Suprapubic skin (tissue), 4 donors: ENCODE measurements at regions not wholly inside any gene's neighbourhood (a gene's known extent, or its start where the extent isn't known, plus 50 kb on each side); places are given as distances from the start of the nearest gene placed in this dataset.
"Not testable (repeated sequence)": the region's sequence is repeated elsewhere in the genome, so short reads cannot be mapped to it uniquely, and the experiment has no call there.

Experiments
- DNase-seq, 2 donors: peaks; one replicate each; pipeline ENCODE4 v3.0.0-alpha.2; 2019; ENCODE audit warnings: low spot score in 2 of 2
- H3K27ac ChIP-seq: fragments of 200-600 bp; sonication (generic); one replicate; pipeline ENCODE4 v1.5.1; 2019
- H3K27me3 ChIP-seq: fragments of 200-600 bp; sonication (generic); one replicate; pipeline ENCODE4 v1.5.1; 2019
- H3K36me3 ChIP-seq: fragments of 200-600 bp; sonication (generic); one replicate; pipeline ENCODE4 v1.5.1; 2019
- H3K4me1 ChIP-seq: fragments of 200-600 bp; sonication (generic); one replicate; pipeline ENCODE4 v1.5.1; 2019
- H3K4me3 ChIP-seq: fragments of 200-600 bp; sonication (generic); one replicate; pipeline ENCODE4 v1.5.1; 2019; ENCODE audit warnings: mild to moderate bottlenecking
- H3K9me3 ChIP-seq: fragments of 200-600 bp; sonication (generic); one replicate; pipeline ENCODE4 v1.5.1; 2019
- EP300 ChIP-seq: sonication (generic); formaldehyde crosslinking; IDR thresholded peaks from one replicate; pipeline ENCODE4 v1.6.1; 2017; ENCODE audit warnings: antibody characterized with exemption
- POLR2A ChIP-seq, 2 donors: fragments of 450-650 bp; IDR thresholded peaks; one replicate each; pipeline ENCODE4 v1.6.1; 2017; ENCODE audit warnings: antibody characterized with exemption in 2 of 2, mild to moderate bottlenecking in 2 of 2, moderate library complexity in 2 of 2
- POLR2AphosphoS5 ChIP-seq, 3 donors: sonication (generic); formaldehyde crosslinking; IDR thresholded peaks; one replicate each; pipeline ENCODE4 v1.6.1; 2017; ENCODE audit warnings: antibody characterized with exemption in 3 of 3
- WGBS: methylation state at CpG from one replicate; pipeline ENCODE4 v1.1.5; 2018; 5-methylcytosine and 5-hydroxymethylcytosine counted together
- TF ChIP-seq, protein P1 (sequence below), 2 donors: fragments of 200-600 bp in 1 of 2; fragments of 450-650 bp in 1 of 2; sonication (generic) in 1 of 2; IDR thresholded peaks; one replicate each; pipeline ENCODE4 v1.5.1; 2016 to 2019; ENCODE audit warnings: antibody characterized with exemption in 2 of 2, mild to moderate bottlenecking in 1 of 2, moderate library complexity in 1 of 2

DNA sequence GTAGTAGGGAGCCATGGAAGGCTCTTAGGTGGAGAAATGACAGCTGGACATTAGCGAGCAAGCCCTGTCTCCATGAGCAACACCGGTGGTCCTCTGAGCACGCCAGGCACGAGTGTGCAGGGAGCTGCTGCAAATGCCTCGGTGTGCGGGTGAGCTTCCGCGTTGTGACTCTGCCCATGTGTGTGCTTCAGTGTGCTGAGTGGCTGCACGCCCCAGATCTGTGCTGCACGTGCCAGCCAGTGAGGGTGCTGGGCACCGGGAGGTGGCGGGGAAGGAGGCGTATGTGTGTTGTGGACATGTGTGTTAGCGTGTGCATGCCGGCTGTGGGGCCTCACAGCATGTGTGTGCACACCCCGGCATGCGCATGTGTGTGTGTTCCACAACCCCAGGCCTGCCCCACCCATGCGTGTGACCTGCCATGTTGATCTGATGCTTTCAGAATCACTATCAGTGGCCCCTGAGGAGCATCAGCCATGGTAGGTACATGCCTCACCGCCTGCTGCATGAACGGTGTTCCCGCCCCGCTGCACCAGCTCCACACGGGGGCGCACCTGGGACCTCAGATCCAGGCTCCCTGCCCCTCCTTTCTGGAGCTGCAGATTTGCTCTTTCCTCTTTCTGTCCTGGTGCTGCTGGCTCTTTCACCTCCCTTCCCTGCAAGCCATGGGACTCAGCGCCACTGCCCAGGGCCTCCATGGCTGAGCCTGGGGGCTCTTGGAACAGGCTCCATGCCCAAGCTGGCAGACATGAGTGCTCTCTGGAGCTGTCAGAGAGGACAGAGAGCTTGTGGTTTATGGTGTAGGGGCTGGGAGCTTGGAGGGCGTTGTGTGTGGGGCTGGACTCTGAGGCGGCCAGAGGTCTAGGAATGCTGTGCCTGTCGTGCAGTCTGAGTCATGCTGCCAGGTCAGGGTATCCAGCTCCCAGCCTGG, 169.4 kb downstream of the TBC1D2B start:
- H3K4me3 ChIP-seq: no peak overlapping the region

DNA sequence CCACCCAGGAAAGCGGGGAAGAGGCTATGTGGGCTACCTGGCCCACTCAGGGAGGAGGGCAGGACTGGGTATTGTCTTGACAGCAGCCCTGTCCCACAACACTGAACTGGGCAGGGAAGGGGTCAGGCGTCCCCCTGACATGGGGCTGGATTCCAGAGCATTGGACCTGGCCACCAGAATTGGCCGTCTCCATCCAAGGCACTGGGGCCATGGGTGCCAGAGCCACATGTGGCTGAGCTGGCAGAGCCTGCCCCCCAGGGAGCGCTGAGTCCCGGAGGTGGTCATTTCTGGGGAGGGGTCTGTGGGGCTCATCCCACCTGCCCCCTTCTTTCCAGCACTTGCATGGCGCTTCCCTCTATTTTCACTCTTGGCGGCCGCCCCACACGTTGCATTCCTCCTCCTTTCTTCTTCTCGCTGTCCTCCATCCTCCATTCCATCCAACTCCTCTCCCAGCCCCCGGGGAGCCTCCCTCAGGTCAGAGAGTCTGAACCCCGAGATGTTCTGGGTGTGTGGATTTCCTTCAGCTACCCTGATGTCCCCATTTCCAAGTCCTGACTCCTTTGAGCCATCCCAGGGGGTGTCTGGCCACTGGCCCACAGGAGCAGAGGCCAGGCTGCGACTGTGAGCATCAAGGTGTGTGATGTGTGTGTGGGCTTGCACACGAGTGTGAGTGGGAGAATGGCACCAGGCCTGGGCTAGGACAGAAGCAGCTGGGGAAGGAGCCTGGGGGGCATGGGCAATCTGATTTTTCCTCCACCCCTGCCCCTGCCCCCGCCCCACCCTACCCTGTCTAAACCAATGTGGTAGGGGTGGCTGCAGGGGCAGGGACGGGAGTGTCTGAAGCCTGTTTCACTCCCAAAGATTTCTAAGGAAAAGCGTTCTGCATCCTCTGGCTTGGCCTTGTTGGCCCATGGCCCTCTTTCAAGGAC, 171.2 kb downstream of the TBC1D2B start:
- peaks cover 18% of the 10 kb centered on the region for H3K4me1 ChIP-seq
- WGBS: 81% methylated on average over 11 of the region's 17 CpGs

More for the DNA sequence above, 169.4 kb downstream of the TBC1D2B start:
- H3K4me1 ChIP-seq: peaks cover 18% of the 10 kb centered on the region
- 49% methylated on average over 22 of the region's 28 CpGs for WGBS
- H3K36me3 ChIP-seq: no peaks in the 10 kb centered on the region
- no peak overlapping the region for H3K27ac ChIP-seq
- H3K27me3 ChIP-seq: no peaks in the 10 kb centered on the region
- DNase-seq: peak; percentile 54 to 72
- TF ChIP-seq POLR2A (IDR thresholded peaks at IDR 0.05): no peak
- TF ChIP-seq, protein P1, sequence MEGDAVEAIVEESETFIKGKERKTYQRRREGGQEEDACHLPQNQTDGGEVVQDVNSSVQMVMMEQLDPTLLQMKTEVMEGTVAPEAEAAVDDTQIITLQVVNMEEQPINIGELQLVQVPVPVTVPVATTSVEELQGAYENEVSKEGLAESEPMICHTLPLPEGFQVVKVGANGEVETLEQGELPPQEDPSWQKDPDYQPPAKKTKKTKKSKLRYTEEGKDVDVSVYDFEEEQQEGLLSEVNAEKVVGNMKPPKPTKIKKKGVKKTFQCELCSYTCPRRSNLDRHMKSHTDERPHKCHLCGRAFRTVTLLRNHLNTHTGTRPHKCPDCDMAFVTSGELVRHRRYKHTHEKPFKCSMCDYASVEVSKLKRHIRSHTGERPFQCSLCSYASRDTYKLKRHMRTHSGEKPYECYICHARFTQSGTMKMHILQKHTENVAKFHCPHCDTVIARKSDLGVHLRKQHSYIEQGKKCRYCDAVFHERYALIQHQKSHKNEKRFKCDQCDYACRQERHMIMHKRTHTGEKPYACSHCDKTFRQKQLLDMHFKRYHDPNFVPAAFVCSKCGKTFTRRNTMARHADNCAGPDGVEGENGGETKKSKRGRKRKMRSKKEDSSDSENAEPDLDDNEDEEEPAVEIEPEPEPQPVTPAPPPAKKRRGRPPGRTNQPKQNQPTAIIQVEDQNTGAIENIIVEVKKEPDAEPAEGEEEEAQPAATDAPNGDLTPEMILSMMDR (IDR thresholded peaks at IDR 0.05): peak in 1 of 2 donors; percentile 63
- no peaks in the 10 kb centered on the region for H3K9me3 ChIP-seq

DNA sequence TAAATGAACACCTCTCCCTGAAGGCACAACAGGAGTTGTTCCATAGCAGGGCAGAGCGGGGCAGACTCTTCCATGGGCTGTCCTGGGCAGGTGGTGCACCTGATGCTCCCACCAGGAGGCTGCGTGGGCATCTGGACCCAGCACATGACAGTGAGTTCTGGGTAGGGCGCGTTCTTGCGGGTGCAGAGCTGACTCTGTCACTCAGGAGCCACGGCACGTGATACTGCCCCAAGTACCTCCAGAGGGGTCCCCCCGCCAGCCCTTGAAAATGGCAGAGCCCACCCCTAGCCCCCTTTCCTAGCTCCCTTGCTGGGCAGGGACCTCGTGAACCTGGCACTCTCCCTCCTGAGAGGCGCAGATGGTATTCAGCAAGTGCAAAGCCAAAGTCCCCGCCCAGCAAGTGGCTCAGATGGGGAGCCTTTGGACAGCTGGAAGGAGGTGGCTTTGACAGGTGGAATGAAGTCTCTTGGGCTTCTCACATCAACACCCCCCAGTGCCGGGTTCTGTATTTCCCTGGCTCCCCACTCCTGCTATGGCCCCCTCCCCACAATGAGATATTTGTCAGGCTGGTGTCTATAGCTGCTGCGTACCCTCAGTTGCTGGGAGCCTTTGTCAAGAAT, 172.1 kb downstream of the TBC1D2B start:
- peak; percentile 51 to 69 for DNase-seq
- no peaks in the 10 kb centered on the region for H3K9me3 ChIP-seq
- no peaks in the 10 kb centered on the region for H3K36me3 ChIP-seq
- TF ChIP-seq POLR2AphosphoS5 (IDR thresholded peaks at IDR 0.05) (no peak), POLR2A (IDR thresholded peaks at IDR 0.05) (no peak), EP300 (no peak)
- TF ChIP-seq, protein P1 (IDR thresholded peaks at IDR 0.05): no peak
- H3K27me3 ChIP-seq: no peaks in the 10 kb centered on the region
- H3K4me3 ChIP-seq: no peak overlapping the region
- H3K4me1 ChIP-seq: peaks cover 18% of the 10 kb centered on the region
- no peak overlapping the region for H3K27ac ChIP-seq
- WGBS: 73% methylated on average over 5 of the region's 13 CpGs

More for the DNA sequence above, 171.2 kb downstream of the TBC1D2B start:
- H3K27me3 ChIP-seq, H3K9me3 ChIP-seq, H3K36me3 ChIP-seq, H3K27ac ChIP-seq, H3K4me3 ChIP-seq: not testable (repeated sequence)
- DNase-seq: peak; percentile 27 to 58

DNA sequence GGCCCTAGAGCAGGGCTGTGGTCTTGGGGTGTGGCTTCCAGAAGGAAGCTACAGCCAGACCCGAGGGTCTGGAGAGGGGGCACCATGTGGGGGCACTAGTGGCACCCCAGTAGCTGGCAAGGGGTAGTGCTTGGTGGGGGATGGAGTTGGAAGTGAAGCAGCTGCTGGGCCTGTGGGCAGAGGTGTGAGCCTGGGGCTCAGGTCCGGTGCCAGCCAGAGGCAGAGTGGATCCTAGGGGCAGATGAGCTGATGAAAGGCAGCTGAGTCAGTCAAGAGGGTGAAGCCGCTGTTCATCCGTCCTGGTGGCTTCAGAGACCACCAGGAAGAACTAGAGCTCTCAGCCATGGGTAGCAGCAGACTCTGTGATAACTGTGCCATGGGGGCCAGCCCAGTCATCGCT, 172.6 kb downstream of the TBC1D2B start:
- Histone ChIP-seq H3K9me3 (no peaks in the 10 kb centered on the region), H3K27ac (no peak overlapping the region), H3K36me3 (no peaks in the 10 kb centered on the region), H3K27me3 (no peaks in the 10 kb centered on the region), H3K4me1 (peaks cover 13% of the 10 kb centered on the region), H3K4me3 (no peak overlapping the region)
- TF ChIP-seq EP300: no peak
- TF ChIP-seq POLR2AphosphoS5 (IDR thresholded peaks at IDR 0.05): no peak
- TF ChIP-seq POLR2A (IDR thresholded peaks at IDR 0.05): no peak
- TF ChIP-seq, protein P1 (IDR thresholded peaks at IDR 0.05): no peak
- DNase-seq: peak; percentile 47 to 55
- 66% methylated on average over 3 of the region's 5 CpGs for WGBS

DNA sequence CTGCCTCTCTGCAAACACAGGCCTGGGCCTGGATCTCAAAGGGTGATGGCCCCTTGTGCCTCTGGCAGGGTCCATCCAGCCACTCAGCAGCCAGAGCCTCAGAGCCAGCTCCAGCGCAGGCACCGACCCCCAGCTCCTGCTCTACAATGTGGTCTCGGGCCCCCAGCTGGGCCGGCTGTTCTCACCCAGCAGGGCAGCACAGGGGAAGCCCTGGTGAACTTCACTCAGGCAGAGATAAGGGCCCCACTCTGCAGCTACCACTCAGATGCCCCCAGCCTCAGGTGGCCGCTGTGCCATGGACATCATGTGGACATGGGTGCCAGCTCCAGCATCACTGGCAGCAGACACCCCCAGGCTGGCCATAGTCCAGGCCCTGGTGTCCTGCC, 173.1 kb downstream of the TBC1D2B start:
- Histone ChIP-seq H3K9me3 (no peaks in the 10 kb centered on the region), H3K27ac (no peak overlapping the region), H3K36me3 (no peaks in the 10 kb centered on the region), H3K4me3 (no peak overlapping the region), H3K27me3 (no peaks in the 10 kb centered on the region), H3K4me1 (peaks cover 9% of the 10 kb centered on the region)
- peak; percentile 46 to 63 for DNase-seq
- 78% methylated on average over 4 of the region's 5 CpGs for WGBS
- no peak for TF ChIP-seq POLR2AphosphoS5 (IDR thresholded peaks at IDR 0.05)
- no peak for TF ChIP-seq EP300
- no peak for TF ChIP-seq POLR2A (IDR thresholded peaks at IDR 0.05)
- TF ChIP-seq, protein P1 (IDR thresholded peaks at IDR 0.05): no peak

DNA sequence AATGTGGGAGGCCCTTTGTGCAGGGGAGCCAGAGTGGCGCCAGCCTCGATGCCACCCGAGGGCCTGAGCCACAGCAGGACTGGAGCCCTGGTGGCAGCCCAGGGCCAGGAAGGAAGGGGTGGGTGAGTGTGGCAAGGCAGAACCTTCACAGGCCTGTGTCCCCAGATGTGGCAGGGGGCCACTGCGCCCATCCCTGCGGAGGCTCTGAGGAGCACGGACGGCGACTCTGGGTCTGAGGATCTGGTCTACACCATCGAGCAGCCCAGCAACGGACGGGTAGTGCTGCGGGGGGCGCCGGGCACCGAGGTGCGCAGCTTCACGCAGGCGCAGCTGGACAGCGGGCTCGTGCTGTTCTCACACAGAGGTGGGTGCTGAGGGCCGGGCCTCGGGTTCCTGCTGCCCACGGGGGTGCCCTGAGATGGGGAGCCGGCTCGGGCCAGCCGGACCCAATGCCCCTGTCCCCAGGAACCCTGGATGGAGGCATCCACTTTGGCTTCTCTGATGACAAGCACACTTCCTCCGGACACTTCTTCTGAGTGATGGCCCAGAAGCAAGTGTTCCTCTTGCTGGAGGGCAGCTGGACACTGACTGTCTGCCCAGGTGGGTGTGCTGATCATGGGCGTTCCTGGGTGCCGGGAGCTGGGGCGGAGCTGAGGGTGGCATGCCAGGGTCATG, 173.6 kb downstream of the TBC1D2B start:
- H3K36me3 ChIP-seq, H3K27me3 ChIP-seq, H3K4me3 ChIP-seq, H3K27ac ChIP-seq, H3K9me3 ChIP-seq, H3K4me1 ChIP-seq: not testable (repeated sequence)
- 89% methylated on average over 20 of the region's 30 CpGs for WGBS
- peak; percentile 30 to 69 for DNase-seq
